ENCODE measurements at regions not wholly inside any gene's neighbourhood (a gene's known extent, or its start where the extent isn't known, plus 50 kb on each side); places are given as distances from the start of the nearest gene placed in this dataset.

GRCh38 chr7:16232273-16232672, 189.1 kb downstream of the CRPPA start:
- DNase-seq (ENCODE audit: low spot score): no peak

GRCh38 chr7:16223963-16224707, 197.2 kb downstream of the CRPPA start:
- DNase-seq (ENCODE audit: low spot score): no peak

- DNase-seq (ENCODE audit: low spot score): no peak
Measured at GRCh38 chr7:16212610-16213009, 208.7 kb downstream of the CRPPA start.

GRCh38 chr7:16212032-16212431, 209.3 kb downstream of the CRPPA start:
- DNase-seq (ENCODE audit: low spot score): no peak

GRCh38 chr7:16211402-16211925, 209.9 kb downstream of the CRPPA start:
- no peak for DNase-seq (ENCODE audit: low spot score)

- no peak for DNase-seq (ENCODE audit: low spot score)
Measured at GRCh38 chr7:16210171-16210570, 211.2 kb downstream of the CRPPA start.

- DNase-seq (ENCODE audit: low spot score): no peak
Measured at GRCh38 chr7:16207321-16207720, 214.0 kb downstream of the CRPPA start.

GRCh38 chr7:16205466-16205865, 215.9 kb downstream of the CRPPA start:
- DNase-seq (ENCODE audit: low spot score): no peak

GRCh38 chr7:16204953-16205352, 216.4 kb downstream of the CRPPA start:
- DNase-seq (ENCODE audit: low spot score): no peak

- DNase-seq (ENCODE audit: low spot score): no peak
Measured at GRCh38 chr7:16203065-16203464, 218.3 kb downstream of the CRPPA start.

GRCh38 chr7:16202303-16202702, 219.0 kb downstream of the CRPPA start:
- DNase-seq (ENCODE audit: low spot score): no peak

GRCh38 chr7:16200591-16200990, 220.7 kb downstream of the CRPPA start:
- no peak for DNase-seq (ENCODE audit: low spot score)

GRCh38 chr7:16193631-16194030, 227.7 kb downstream of the CRPPA start:
- no peak for DNase-seq (ENCODE audit: low spot score)

- no peak for DNase-seq (ENCODE audit: low spot score)
Measured at GRCh38 chr7:16189026-16189715, 232.2 kb downstream of the CRPPA start.

- no peak for DNase-seq (ENCODE audit: low spot score)
Measured at GRCh38 chr7:16187131-16187530, 234.2 kb downstream of the CRPPA start.

GRCh38 chr7:16178585-16178984, 242.8 kb downstream of the CRPPA start:
- DNase-seq (ENCODE audit: low spot score): no peak

- DNase-seq (ENCODE audit: low spot score): no peak
Measured at GRCh38 chr7:16178092-16178491, 243.2 kb downstream of the CRPPA start.

GRCh38 chr7:16174253-16174652, 247.1 kb downstream of the CRPPA start:
- no peak for DNase-seq (ENCODE audit: low spot score)

GRCh38 chr7:16172366-16172765, 249.0 kb downstream of the CRPPA start:
- no peak for DNase-seq (ENCODE audit: low spot score)

- DNase-seq (ENCODE audit: low spot score): peak; percentile 0
Measured at GRCh38 chr7:16171928-16172327, 249.4 kb downstream of the CRPPA start.

GRCh38 chr7:16170671-16171070, 250.7 kb downstream of the CRPPA start:
- no peak for DNase-seq (ENCODE audit: low spot score)

GRCh38 chr7:16169537-16169936, 251.8 kb downstream of the CRPPA start:
- no peak for DNase-seq (ENCODE audit: low spot score)

- DNase-seq (ENCODE audit: low spot score): no peak
Measured at GRCh38 chr7:16167526-16167925, 253.8 kb downstream of the CRPPA start.

GRCh38 chr7:16144361-16144760, 277.0 kb downstream of the CRPPA start:
- DNase-seq (ENCODE audit: low spot score): no peak

All from hepatic stellate cell (primary cell).